IMR-90 (cell line): ENCODE measurements at regions not wholly inside any gene's neighbourhood (a gene's known extent, or its start where the extent isn't known, plus 50 kb on each side); places are given as distances from the start of the nearest gene placed in this dataset.

Experiments
- MAZ ChIP-seq: IDR thresholded peaks from 2 replicates; pipeline ENCODE4 v1.6.1; 2012; ENCODE audit warnings: low read depth, mild to moderate bottlenecking, low read length, improper control_type of control experiment, moderate library complexity, borderline replicate concordance
- TF ChIP-seq, protein P1 (sequence below): fragments of 150-350 bp; IDR thresholded peaks from 2 replicates; pipeline ENCODE4 v1.6.1; 2017; ENCODE audit warnings: mild to moderate bottlenecking, antibody characterized with exemption, low read length, low read depth
- TF ChIP-seq, protein P2 (sequence below): conservative IDR thresholded peaks from 2 replicates; pipeline ENCODE4 v1.5.1; 2012; ENCODE audit warnings: mild to moderate bottlenecking, low read depth, low read length, improper control_type of control experiment

DNA sequence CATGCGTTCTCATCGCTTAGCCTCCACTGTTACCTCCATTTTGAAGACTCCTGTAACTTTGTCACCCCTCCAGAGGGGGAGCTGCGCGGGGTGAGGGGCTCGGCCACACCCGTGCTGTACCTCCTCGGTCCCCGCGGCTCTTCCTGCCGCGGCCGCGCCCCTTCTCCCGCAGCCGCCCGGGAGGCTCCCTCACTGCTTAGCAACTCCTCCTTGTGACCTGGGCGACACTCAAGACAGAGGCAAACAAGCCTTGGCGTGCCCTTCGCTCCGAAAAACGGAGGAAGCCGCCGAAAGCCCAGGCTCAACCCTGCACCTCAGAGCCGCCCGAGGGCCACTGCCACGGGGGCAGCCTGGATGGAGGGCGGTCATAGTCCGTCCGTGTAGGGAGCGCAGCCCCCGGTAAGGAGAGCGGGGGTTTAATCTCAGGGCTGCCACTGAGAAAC, 494.3 kb downstream of the FOXO1 start:
- TF ChIP-seq MAZ: no peak
- TF ChIP-seq, protein P1, sequence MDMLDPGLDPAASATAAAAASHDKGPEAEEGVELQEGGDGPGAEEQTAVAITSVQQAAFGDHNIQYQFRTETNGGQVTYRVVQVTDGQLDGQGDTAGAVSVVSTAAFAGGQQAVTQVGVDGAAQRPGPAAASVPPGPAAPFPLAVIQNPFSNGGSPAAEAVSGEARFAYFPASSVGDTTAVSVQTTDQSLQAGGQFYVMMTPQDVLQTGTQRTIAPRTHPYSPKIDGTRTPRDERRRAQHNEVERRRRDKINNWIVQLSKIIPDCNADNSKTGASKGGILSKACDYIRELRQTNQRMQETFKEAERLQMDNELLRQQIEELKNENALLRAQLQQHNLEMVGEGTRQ: no peak
- TF ChIP-seq, protein P2, sequence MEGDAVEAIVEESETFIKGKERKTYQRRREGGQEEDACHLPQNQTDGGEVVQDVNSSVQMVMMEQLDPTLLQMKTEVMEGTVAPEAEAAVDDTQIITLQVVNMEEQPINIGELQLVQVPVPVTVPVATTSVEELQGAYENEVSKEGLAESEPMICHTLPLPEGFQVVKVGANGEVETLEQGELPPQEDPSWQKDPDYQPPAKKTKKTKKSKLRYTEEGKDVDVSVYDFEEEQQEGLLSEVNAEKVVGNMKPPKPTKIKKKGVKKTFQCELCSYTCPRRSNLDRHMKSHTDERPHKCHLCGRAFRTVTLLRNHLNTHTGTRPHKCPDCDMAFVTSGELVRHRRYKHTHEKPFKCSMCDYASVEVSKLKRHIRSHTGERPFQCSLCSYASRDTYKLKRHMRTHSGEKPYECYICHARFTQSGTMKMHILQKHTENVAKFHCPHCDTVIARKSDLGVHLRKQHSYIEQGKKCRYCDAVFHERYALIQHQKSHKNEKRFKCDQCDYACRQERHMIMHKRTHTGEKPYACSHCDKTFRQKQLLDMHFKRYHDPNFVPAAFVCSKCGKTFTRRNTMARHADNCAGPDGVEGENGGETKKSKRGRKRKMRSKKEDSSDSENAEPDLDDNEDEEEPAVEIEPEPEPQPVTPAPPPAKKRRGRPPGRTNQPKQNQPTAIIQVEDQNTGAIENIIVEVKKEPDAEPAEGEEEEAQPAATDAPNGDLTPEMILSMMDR: no peak
